PC-9 (cell line): ENCODE measurements at regions not wholly inside any gene's neighbourhood (a gene's known extent, or its start where the extent isn't known, plus 50 kb on each side); places are given as distances from the start of the nearest gene placed in this dataset.

Source experiments
- BruUV-seq: library from RNA; stranded (reverse); fragments of 400-500 nt; replicated peaks from 2 replicates; lab custom pipeline; 2021; lab: Mats Ljungman, UMichigan
- CTCF ChIA-PET: fragments of 300-600 bp; sonication (Branson Sonifier 250); formaldehyde crosslinking; loops from one replicate; lab custom pipeline; 2022; ENCODE audit warnings: antibody characterized with exemption; lab: Charles Lee
- POLR2A ChIA-PET: fragments of 300-600 bp; sonication (Branson Sonifier 250); formaldehyde crosslinking; loops from one replicate; lab custom pipeline; 2022; ENCODE audit warnings: antibody characterized with exemption; ENCODE audit not compliant: unreplicated experiment; lab: Charles Lee
- DNase-seq, 2 experiments: peaks; one replicate each; pipeline versions ENCODE4 v3.0.0 to v3.0.0-alpha.2; 2015 to 2022; ENCODE audit warnings: mixed read lengths in 1 of 2
- H2AFZ ChIP-seq: fragments of 200-600 bp; sonication (generic); 2 replicates; pipeline ENCODE4 v1.8.1; 2017; ENCODE audit warnings: antibody characterized with exemption
- H3F3A ChIP-seq: fragments of 200-600 bp; sonication (generic); 2 replicates; pipeline ENCODE4 v1.8.1; 2017; ENCODE audit warnings: antibody characterized with exemption, mild to moderate bottlenecking, low read depth; ENCODE audit not compliant: insufficient read depth
- H3K27ac ChIP-seq: fragments of 200-600 bp; sonication (generic); 2 replicates; pipeline ENCODE4 v1.6.1; 2016; ENCODE audit warnings: mixed run types
- H3K27me3 ChIP-seq: fragments of 200-600 bp; sonication (generic); 2 replicates; pipeline ENCODE4 v1.6.1; 2016; ENCODE audit warnings: low read depth, mixed run types; ENCODE audit not compliant: insufficient read depth
- H3K36me3 ChIP-seq: fragments of 200-600 bp; sonication (generic); 2 replicates; pipeline ENCODE4 v1.6.1; 2016; ENCODE audit warnings: low read depth, mixed run types
- H3K4me1 ChIP-seq: fragments of 200-600 bp; sonication (generic); replicated peaks from 2 replicates; pipeline ENCODE4 v1.6.1; 2016; ENCODE audit warnings: mixed run types; ENCODE audit not compliant: insufficient read depth
- H3K4me2 ChIP-seq: fragments of 200-600 bp; sonication (generic); 2 replicates; pipeline ENCODE4 v1.6.1; 2017; ENCODE audit warnings: mixed run types
- H3K4me3 ChIP-seq: fragments of 200-600 bp; sonication (generic); 2 replicates; pipeline ENCODE4 v1.6.1; 2016; ENCODE audit warnings: mixed run types
- H3K79me2 ChIP-seq: fragments of 200-600 bp; sonication (generic); 2 replicates; pipeline ENCODE4 v1.6.1; 2017; ENCODE audit warnings: low read depth, mixed run types
- H3K9me2 ChIP-seq: fragments of 200-600 bp; sonication (generic); 2 replicates; pipeline ENCODE4 v1.8.1; 2017; ENCODE audit warnings: mild to moderate bottlenecking; ENCODE audit not compliant: insufficient read depth
- H3K9me3 ChIP-seq: fragments of 200-600 bp; sonication (generic); 2 replicates; pipeline ENCODE4 v1.8.1; 2016; ENCODE audit warnings: low read depth; ENCODE audit not compliant: insufficient read depth
- H4K20me1 ChIP-seq: fragments of 200-600 bp; sonication (generic); 2 replicates; pipeline ENCODE4 v1.8.1; 2017; ENCODE audit not compliant: insufficient read depth
- CTCF ChIP-seq: fragments of 200-600 bp; sonication (generic); conservative IDR thresholded peaks from 2 replicates; pipeline ENCODE4 v1.6.1; 2017; ENCODE audit warnings: mixed run types, antibody characterized with exemption, mild to moderate bottlenecking, moderate library complexity
- EZH2 ChIP-seq: fragments of 200-600 bp; sonication (generic); IDR thresholded peaks from 2 replicates; pipeline ENCODE4 v1.8.0; 2017; ENCODE audit warnings: antibody characterized with exemption, low read depth
- intact Hi-C: fragments of 100-400 bp; cut with micrococcal nuclease; formaldehyde crosslinking; loops from one replicate; pipeline ENCODE4 v1.10.0; 2022; ENCODE audit not compliant: unreplicated experiment

GRCh38 chr9:84152204-84152603 is 171.6 kb downstream of the RMI1 start:
- CTCF ChIA-PET = no interaction called here
- BruUV-seq = no TSS peak

GRCh38 chr9:84153885-84154284 is 173.3 kb downstream of the RMI1 start:
- H3K27ac ChIP-seq = no peak overlapping the region
- H3K4me2 ChIP-seq = no peak overlapping the region
- intact Hi-C loops = no loop called here
- BruUV-seq = no TSS peak
- no peaks in the 10 kb centered on the region for H4K20me1 ChIP-seq
- H3K79me2 ChIP-seq = no peaks in the 10 kb centered on the region
- POLR2A ChIA-PET = no interaction called here
- H3K9me3 ChIP-seq = no peaks in the 10 kb centered on the region
- H3K9me2 ChIP-seq = no peaks in the 10 kb centered on the region
- H3F3A ChIP-seq = no peaks in the 10 kb centered on the region
- no peak overlapping the region for H3K4me3 ChIP-seq
- H3K4me1 ChIP-seq = no peaks in the 10 kb centered on the region
- CTCF ChIA-PET = no interaction called here
- no peak for TF ChIP-seq CTCF
- no peak for TF ChIP-seq EZH2
- H2AFZ ChIP-seq = no peak overlapping the region
- no peaks in the 10 kb centered on the region for H3K36me3 ChIP-seq
- DNase-seq = no peak
- no peaks in the 10 kb centered on the region for H3K27me3 ChIP-seq

More at GRCh38 chr9:84152204-84152603, 171.6 kb downstream of the RMI1 start:
- Histone ChIP-seq H3K4me3 (no peak overlapping the region), H3K36me3 (no peaks in the 10 kb centered on the region), H3K4me1 (no peaks in the 10 kb centered on the region), H3K79me2 (no peaks in the 10 kb centered on the region), H2AFZ (no peak overlapping the region), H3K27ac (no peak overlapping the region), H3K9me3 (no peaks in the 10 kb centered on the region), H3K27me3 (no peaks in the 10 kb centered on the region), H4K20me1 (no peaks in the 10 kb centered on the region), H3K9me2 (no peaks in the 10 kb centered on the region), H3K4me2 (no peak overlapping the region), H3F3A (no peaks in the 10 kb centered on the region)
- no peak for TF ChIP-seq EZH2
- no peak for DNase-seq
- intact Hi-C loops = no loop called here
- POLR2A ChIA-PET = no interaction called here

GRCh38 chr9:84154320-84154719 is 173.7 kb downstream of the RMI1 start:
- no peak for TF ChIP-seq CTCF
- TF ChIP-seq EZH2 = no peak
- no peaks in the 10 kb centered on the region for H3F3A ChIP-seq
- no peaks in the 10 kb centered on the region for H3K4me1 ChIP-seq
- no peaks in the 10 kb centered on the region for H3K27me3 ChIP-seq
- no peak overlapping the region for H3K4me3 ChIP-seq
- H3K27ac ChIP-seq = no peak overlapping the region
- ChIA-PET POLR2A (no interaction called here), CTCF (no interaction called here)
- no peaks in the 10 kb centered on the region for H3K9me3 ChIP-seq
- no peak overlapping the region for H2AFZ ChIP-seq
- no peak overlapping the region for H3K4me2 ChIP-seq
- no TSS peak for BruUV-seq
- no peak for DNase-seq
- no peaks in the 10 kb centered on the region for H3K79me2 ChIP-seq
- no peaks in the 10 kb centered on the region for H4K20me1 ChIP-seq
- H3K9me2 ChIP-seq = no peaks in the 10 kb centered on the region
- no peaks in the 10 kb centered on the region for H3K36me3 ChIP-seq
- intact Hi-C loops = no loop called here

DNA sequence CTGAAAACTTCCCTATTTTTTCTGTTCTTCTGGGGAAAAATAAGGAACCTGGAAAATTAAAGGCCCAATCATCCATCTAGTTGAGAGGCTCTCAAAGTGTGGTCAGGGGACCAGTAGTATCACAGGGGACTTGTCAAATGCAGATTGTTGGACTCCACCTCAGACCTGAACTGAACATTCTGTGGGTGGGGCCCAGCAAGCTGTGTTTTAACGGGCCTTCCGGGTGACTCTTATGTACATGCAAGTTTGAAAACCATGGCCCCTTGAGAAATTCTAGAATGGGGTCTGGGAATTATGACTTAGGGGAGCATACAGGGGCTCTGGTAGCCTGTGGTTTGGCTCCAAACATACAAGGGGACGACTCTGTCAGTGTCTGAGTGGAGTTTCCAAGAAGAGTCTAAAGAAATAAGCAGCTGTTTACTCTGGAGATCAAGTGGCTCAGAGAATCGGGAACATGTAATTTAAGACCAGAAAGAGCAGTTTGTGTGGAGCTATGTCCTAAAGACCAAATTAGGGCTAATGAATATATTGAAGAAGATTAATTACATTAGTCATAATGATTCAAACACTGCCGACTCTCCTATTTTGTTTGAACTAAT is 177.4 kb downstream of the SLC28A3 start:
- Histone ChIP-seq H4K20me1 (no peaks in the 10 kb centered on the region), H3K4me3 (no peak overlapping the region), H3K4me2 (no peak overlapping the region), H3K27ac (no peak overlapping the region), H3K4me1 (no peaks in the 10 kb centered on the region), H3K36me3 (no peaks in the 10 kb centered on the region), H2AFZ (no peak overlapping the region), H3K79me2 (no peaks in the 10 kb centered on the region), H3K27me3 (no peaks in the 10 kb centered on the region), H3F3A (no peaks in the 10 kb centered on the region), H3K9me2 (no peaks in the 10 kb centered on the region), H3K9me3 (no peaks in the 10 kb centered on the region)
- ChIA-PET POLR2A (no interaction called here), CTCF (no interaction called here)
- TF ChIP-seq EZH2 (no peak), CTCF (no peak)
- no TSS peak for BruUV-seq
- intact Hi-C loops = no loop called here
- no peak for DNase-seq
